GM12874 (cell line): ENCODE measurements at regions not wholly inside any gene's neighbourhood (a gene's known extent, or its start where the extent isn't known, plus 50 kb on each side); places are given as distances from the start of the nearest gene placed in this dataset.

ENCODE experiments used
- TF ChIP-seq, protein P1 (sequence below): IDR thresholded peaks from 2 replicates; pipeline ENCODE4 v1.5.1; 2011; ENCODE audit warnings: low read depth, mild to moderate bottlenecking, control low read depth, low read length, moderate library complexity; ENCODE audit not compliant: insufficient read depth

DNA sequence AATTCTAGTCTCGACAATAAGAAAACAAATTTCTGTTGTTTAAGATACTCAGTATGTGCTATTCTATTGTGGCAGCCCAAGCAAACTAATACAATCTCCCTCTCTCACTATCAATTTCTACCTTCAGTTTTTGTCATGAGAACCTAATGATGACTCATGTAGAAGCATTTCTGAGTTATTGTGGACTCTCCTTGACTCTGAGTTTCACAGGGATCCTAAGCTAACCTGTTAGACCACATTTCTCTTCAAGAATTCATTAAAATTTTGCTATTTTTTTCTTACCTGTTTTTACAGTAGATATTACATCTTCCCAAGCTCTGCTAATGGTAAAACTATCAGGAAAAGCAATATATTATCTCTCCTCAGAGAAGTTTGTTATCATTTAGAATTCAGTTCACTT lies 599.1 kb upstream of the TYRP1 start:
- TF ChIP-seq, protein P1, sequence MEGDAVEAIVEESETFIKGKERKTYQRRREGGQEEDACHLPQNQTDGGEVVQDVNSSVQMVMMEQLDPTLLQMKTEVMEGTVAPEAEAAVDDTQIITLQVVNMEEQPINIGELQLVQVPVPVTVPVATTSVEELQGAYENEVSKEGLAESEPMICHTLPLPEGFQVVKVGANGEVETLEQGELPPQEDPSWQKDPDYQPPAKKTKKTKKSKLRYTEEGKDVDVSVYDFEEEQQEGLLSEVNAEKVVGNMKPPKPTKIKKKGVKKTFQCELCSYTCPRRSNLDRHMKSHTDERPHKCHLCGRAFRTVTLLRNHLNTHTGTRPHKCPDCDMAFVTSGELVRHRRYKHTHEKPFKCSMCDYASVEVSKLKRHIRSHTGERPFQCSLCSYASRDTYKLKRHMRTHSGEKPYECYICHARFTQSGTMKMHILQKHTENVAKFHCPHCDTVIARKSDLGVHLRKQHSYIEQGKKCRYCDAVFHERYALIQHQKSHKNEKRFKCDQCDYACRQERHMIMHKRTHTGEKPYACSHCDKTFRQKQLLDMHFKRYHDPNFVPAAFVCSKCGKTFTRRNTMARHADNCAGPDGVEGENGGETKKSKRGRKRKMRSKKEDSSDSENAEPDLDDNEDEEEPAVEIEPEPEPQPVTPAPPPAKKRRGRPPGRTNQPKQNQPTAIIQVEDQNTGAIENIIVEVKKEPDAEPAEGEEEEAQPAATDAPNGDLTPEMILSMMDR, result no peak

DNA sequence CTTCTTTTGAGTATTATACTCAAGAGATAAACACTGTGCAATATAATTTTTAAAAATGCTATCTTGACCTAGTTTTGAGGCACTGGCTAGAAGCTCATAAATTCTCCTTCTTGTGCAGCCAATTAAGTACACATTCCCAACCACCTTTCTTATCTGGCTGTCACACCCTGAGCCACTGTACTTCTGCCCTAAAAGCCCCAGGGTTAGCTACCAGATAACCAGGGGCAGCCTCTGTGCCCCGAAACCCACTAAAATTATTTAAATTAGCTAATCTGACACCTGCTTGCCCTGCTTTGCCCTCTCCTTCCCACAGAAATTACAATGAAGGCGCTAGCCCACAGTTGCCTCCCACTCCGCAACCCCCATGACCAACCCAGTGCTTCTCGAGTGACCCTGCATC lies 597.3 kb upstream of the TYRP1 start:
- TF ChIP-seq, protein P1, result no peak

DNA sequence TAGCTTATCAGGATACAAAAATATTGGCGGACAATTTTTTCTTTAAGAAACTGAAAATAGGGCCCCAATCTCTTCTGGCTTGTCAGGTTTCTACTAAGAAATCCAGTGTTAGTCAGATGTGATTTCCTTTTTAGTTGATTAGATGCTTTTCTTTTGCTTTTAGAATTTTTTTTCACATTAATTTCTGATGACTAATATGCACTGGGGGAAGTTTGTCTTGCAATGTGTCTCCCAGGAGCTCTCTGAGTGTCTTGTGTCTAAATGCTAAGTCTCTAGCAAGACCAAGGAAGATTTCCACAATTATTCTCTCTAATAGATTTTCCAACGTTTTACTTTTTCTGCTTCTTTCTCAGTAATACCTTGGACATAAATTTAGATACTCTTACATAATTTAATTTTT lies 559.8 kb upstream of the TYRP1 start:
- TF ChIP-seq, protein P1, result no peak

DNA sequence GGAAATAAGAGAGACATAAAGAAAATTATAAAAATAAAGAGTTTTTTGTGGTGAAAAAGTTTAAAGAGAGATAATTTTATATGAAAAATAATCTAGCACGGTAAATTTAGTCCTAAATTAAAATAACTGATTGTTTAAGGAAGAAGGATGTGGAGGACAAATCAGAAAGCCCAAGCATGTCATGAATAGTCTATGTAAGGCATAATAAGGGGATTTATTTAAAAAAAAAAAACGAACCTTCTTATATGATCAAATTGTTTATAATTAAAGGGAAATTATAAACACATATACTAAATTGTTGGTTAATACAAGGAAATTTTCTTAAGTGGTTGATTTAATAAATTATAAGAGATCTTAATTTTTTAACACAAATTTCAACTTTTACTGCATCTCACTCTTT lies 551.8 kb upstream of the TYRP1 start:
- TF ChIP-seq, protein P1, result no peak

DNA sequence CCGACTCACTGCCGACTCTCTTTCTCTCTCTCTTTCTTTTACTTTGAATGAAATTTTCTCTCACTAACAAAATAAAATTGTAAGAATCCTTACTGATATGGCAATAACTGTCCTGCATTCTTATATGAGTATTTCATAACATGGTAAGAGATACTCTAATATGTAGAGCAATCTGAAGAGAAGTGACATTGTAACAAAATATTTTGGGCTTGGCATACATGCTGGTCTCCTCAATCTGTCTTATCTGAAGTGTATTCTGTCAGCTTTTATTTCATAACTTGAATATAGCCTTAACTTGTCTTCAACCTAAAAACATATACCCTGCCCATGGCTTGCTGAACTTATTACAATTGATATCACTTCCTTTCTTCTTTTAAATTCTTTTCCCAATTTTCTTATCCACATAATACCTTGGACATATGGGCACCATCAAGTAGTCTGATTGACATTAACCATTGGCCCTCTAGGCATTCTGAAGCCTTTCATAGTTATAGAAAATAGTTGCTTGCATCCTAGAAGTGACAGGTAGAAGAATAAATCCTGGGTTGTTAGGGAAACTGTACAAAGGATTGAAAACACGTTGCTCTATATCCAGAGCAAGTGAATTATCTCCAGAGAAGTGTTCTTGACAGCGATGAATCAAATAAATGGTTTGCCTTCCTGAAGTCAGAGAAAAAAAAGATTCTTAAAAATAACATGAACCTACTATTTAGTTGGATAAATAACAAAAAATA lies 537.6 kb upstream of the TYRP1 start:
- TF ChIP-seq, protein P1, result no peak

DNA sequence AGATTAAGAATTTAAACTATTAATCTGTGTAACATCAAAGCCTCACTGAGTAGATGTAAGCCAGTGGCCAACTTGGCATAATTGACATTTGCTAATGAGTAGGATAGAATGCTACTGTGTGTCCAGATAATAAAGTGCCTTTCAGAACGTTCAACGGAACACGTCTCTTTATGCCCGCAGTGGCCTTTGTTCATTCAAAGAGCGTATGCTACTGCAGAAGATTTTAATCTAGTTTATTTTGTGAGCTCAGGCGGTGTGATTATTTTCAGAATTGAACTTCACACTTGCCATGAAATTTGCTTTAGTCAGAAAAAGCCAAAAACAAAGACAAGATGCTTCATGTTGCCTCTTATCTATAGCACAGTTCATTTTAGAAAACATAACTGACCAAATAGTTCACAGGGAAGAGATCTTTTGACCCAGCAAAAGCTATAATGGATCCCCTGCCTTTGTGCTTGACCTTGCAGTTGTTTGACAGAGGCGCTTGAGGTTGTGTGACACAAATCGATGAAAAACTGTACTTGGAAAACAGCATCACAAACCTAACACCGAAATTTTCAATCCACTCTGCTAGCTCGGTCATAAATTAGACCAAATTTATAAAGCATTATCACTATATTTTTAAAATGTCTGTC lies 530.9 kb upstream of the TYRP1 start:
- TF ChIP-seq, protein P1, result no peak

DNA sequence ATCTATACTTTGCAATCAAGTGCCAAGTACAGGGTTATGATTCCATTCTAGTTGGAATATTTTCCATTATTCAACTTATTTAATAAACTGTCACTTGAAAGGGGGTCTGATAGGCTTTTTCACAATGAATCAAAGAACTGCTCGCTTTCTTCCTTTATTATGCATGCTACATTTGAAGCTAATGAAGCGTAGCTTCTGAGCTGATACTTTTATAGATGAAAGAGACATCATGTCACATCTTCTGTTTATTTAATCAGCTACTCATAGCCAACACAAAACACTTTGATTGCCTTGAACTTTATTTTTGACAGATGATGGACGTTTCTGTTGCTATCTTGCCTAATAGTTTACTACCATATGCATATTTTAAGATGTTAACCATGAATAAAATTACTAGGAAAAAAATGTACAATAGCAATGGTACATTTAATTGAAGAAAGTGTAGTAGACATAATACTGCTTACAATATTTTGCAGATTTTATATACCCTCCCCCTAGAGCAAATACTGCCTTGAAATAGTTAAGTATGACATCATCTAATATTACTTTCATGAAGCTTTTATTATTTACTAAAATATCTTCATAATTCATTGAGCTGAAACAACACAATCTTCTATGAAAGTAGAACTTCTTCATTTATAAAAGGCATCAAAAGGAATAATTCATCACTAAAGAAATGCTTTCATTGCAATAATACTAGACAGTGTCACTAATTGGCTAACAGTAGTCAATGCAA lies 529.3 kb upstream of the TYRP1 start:
- TF ChIP-seq, protein P1, result no peak
